Astrocyte of the cerebellum (primary cell): ENCODE measurements at regions not wholly inside any gene's neighbourhood (a gene's known extent, or its start where the extent isn't known, plus 50 kb on each side); places are given as distances from the start of the nearest gene placed in this dataset.

ENCODE experiments used
- DNase-seq: peaks from one replicate; pipeline ENCODE4 v3.0.0-alpha.2; 2011; ENCODE audit warnings: low read depth
- H3K4me3 ChIP-seq: 2 replicates; pipeline ENCODE4 v1.5.1; 2011; ENCODE audit warnings: mild to moderate bottlenecking, low read depth, low read length, moderate library complexity
- CTCF ChIP-seq: IDR thresholded peaks from 2 replicates; pipeline ENCODE4 v1.5.1; 2012; ENCODE audit warnings: low read length, low read depth, moderate library complexity, mild to moderate bottlenecking; ENCODE audit errors: missing control alignments
- in situ Hi-C: cut with HindIII; loops from 2 replicates; pipeline ENCODE4 v1.10.0; 2017; ENCODE audit warnings: low sequenced_read_pairs

- in situ Hi-C loops = no loop called here
- DNase-seq = no peak
- no peak overlapping the region for H3K4me3 ChIP-seq
- no peak for TF ChIP-seq CTCF
These were observed 63.7 kb upstream of the NLK start for GRCh38 chr17:27978689-27979175.

GRCh38 chr17:27980043-27980442 lies 62.4 kb upstream of the NLK start:
- in situ Hi-C loops = no loop called here
- no peak for TF ChIP-seq CTCF
- DNase-seq = peak; percentile 38
- H3K4me3 ChIP-seq = no peak overlapping the region

GRCh38 chr17:27981978-27982377 lies 60.5 kb upstream of the NLK start:
- TF ChIP-seq CTCF = no peak
- no peak overlapping the region for H3K4me3 ChIP-seq
- in situ Hi-C loops = no loop called here
- no peak for DNase-seq

- in situ Hi-C loops = no loop called here
- no peak for TF ChIP-seq CTCF
- H3K4me3 ChIP-seq = no peak overlapping the region
- DNase-seq = no peak
These were observed 59.8 kb upstream of the NLK start for GRCh38 chr17:27982688-27983087.

GRCh38 chr17:27983853-27984252 lies 58.6 kb upstream of the NLK start:
- no peak for DNase-seq
- no peak overlapping the region for H3K4me3 ChIP-seq
- in situ Hi-C loops = no loop called here
- no peak for TF ChIP-seq CTCF

GRCh38 chr17:27984404-27984803 lies 58.1 kb upstream of the NLK start:
- in situ Hi-C loops = no loop called here
- TF ChIP-seq CTCF = no peak
- no peak for DNase-seq
- H3K4me3 ChIP-seq = no peak overlapping the region

- in situ Hi-C loops = no loop called here
- H3K4me3 ChIP-seq = no peak overlapping the region
- TF ChIP-seq CTCF = no peak
- DNase-seq = no peak
These were observed 57.7 kb upstream of the NLK start for GRCh38 chr17:27984816-27985215.
